ENCODE measurements at regions not wholly inside any gene's neighbourhood (a gene's known extent, or its start where the extent isn't known, plus 50 kb on each side); places are given as distances from the start of the nearest gene placed in this dataset.

GRCh38 chr10:117936566-117936965 is 110.2 kb downstream of the RAB11FIP2 start:
- TF ChIP-seq, protein P1, sequence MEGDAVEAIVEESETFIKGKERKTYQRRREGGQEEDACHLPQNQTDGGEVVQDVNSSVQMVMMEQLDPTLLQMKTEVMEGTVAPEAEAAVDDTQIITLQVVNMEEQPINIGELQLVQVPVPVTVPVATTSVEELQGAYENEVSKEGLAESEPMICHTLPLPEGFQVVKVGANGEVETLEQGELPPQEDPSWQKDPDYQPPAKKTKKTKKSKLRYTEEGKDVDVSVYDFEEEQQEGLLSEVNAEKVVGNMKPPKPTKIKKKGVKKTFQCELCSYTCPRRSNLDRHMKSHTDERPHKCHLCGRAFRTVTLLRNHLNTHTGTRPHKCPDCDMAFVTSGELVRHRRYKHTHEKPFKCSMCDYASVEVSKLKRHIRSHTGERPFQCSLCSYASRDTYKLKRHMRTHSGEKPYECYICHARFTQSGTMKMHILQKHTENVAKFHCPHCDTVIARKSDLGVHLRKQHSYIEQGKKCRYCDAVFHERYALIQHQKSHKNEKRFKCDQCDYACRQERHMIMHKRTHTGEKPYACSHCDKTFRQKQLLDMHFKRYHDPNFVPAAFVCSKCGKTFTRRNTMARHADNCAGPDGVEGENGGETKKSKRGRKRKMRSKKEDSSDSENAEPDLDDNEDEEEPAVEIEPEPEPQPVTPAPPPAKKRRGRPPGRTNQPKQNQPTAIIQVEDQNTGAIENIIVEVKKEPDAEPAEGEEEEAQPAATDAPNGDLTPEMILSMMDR (IDR thresholded peaks at IDR 0.05): no peak
- no peak for TF ChIP-seq POLR2AphosphoS5 (IDR thresholded peaks at IDR 0.05)
